Fibroblast of lung (primary cell): ENCODE measurements at regions not wholly inside any gene's neighbourhood (a gene's known extent, or its start where the extent isn't known, plus 50 kb on each side); places are given as distances from the start of the nearest gene placed in this dataset.
A peak's percentile ranks its signal among the peaks of the same experiment; 100 is the strongest.

Experiments used
- DNase-seq, 2 donors: peaks; one replicate each; pipeline versions ENCODE4 v3.0.0 to v3.0.0-alpha.2; 2010; ENCODE audit warnings: low read depth in 2 of 2
- H2AFZ ChIP-seq: 2 replicates; pipeline ENCODE4 v1.5.1; 2012; ENCODE audit warnings: low read length, control low read depth, inconsistent platforms
- H3K27ac ChIP-seq: 2 replicates; pipeline ENCODE4 v1.5.1; 2011; ENCODE audit warnings: low read length, control low read depth; ENCODE audit not compliant: insufficient read depth
- H3K27me3 ChIP-seq: 2 replicates; pipeline ENCODE4 v1.5.1; 2011; ENCODE audit warnings: mild to moderate bottlenecking, low read length; ENCODE audit not compliant: control insufficient read depth, insufficient read depth
- H3K36me3 ChIP-seq: 2 replicates; pipeline ENCODE4 v1.5.1; 2011; ENCODE audit warnings: low read length; ENCODE audit not compliant: control insufficient read depth, insufficient read depth
- H3K4me1 ChIP-seq: 2 replicates; pipeline ENCODE4 v1.5.1; 2011; ENCODE audit warnings: low read length; ENCODE audit not compliant: control insufficient read depth, insufficient read depth; ENCODE audit errors: extremely low read depth
- H3K4me2 ChIP-seq: 2 replicates; pipeline ENCODE4 v1.5.1; 2011; ENCODE audit warnings: low read length, control low read depth; ENCODE audit not compliant: insufficient read depth; ENCODE audit errors: extremely low read depth
- H3K4me3 ChIP-seq, 4 experiments: fragments of 200-600 bp in 1 of 4; sonication (generic) in 1 of 4; replicated peaks in 1 of 4; 2 replicates each; pipeline ENCODE4 v1.5.1; 2011 to 2016; ENCODE audit warnings: low read length in 4 of 4, low read depth in 3 of 4, mild to moderate bottlenecking in 3 of 4, control low read depth in 2 of 4, inconsistent platforms in 1 of 4, mixed read lengths in 1 of 4; ENCODE audit not compliant: insufficient read depth in 1 of 4; ENCODE audit errors: control extremely low read depth in 1 of 4
- H3K79me2 ChIP-seq: 2 replicates; pipeline ENCODE4 v1.5.1; 2012; ENCODE audit warnings: mild to moderate bottlenecking, low read length, inconsistent platforms; ENCODE audit not compliant: control insufficient read depth, insufficient read depth
- H3K9ac ChIP-seq: 2 replicates; pipeline ENCODE4 v1.5.1; 2011; ENCODE audit warnings: mild to moderate bottlenecking, low read length, control low read depth; ENCODE audit not compliant: insufficient read depth
- H3K9me3 ChIP-seq: 2 replicates; pipeline ENCODE4 v1.5.1; 2012; ENCODE audit warnings: low read depth, low read length; ENCODE audit not compliant: control insufficient read depth, insufficient read depth
- H4K20me1 ChIP-seq: 2 replicates; pipeline ENCODE4 v1.5.1; 2011; ENCODE audit warnings: low read length; ENCODE audit not compliant: control insufficient read depth, insufficient read depth; ENCODE audit errors: extremely low read depth
- EZH2 ChIP-seq: IDR thresholded peaks from 2 replicates; pipeline ENCODE4 v1.5.1; 2012; ENCODE audit warnings: low read length, control low read depth, mild to moderate bottlenecking; ENCODE audit errors: missing control alignments
- TF ChIP-seq, protein P1 (sequence below), 2 donors: IDR thresholded peaks in 1 of 2; conservative IDR thresholded peaks in 1 of 2; 1 replicate in 1 of 2; 2 replicates in 1 of 2; pipeline ENCODE4 v1.5.1; 2011 to 2012; ENCODE audit warnings: low read length in 2 of 2, control low read depth in 1 of 2, inconsistent platforms in 1 of 2, low read depth in 1 of 2, mild to moderate bottlenecking in 1 of 2

DNA sequence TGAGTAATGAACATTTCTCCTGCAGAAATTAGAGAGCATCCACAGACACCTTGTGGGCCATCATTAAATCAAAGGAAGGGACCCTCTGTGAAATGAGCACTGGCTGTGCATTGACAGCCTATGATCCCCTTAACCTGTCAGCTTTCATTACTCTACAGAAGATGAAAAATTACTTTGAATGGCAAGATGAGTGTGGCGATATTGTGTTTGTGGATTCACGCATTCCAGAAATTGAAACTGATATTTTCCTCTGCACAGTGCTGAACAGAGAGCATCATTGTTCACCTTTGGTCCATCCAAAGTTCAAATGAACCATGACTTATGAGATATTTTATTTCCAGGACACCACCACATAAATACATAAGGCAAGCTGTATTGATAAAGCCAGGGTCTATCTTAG is 374.8 kb upstream of the ANXA10 start:
- H3K4me2 ChIP-seq, result no peak overlapping the region
- TF ChIP-seq, protein P1, sequence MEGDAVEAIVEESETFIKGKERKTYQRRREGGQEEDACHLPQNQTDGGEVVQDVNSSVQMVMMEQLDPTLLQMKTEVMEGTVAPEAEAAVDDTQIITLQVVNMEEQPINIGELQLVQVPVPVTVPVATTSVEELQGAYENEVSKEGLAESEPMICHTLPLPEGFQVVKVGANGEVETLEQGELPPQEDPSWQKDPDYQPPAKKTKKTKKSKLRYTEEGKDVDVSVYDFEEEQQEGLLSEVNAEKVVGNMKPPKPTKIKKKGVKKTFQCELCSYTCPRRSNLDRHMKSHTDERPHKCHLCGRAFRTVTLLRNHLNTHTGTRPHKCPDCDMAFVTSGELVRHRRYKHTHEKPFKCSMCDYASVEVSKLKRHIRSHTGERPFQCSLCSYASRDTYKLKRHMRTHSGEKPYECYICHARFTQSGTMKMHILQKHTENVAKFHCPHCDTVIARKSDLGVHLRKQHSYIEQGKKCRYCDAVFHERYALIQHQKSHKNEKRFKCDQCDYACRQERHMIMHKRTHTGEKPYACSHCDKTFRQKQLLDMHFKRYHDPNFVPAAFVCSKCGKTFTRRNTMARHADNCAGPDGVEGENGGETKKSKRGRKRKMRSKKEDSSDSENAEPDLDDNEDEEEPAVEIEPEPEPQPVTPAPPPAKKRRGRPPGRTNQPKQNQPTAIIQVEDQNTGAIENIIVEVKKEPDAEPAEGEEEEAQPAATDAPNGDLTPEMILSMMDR (conservative IDR thresholded peaks at IDR 0.05 in 1 of 2, IDR thresholded peaks at IDR 0.05 in 1 of 2; ENCODE audit: low read depth in 1 of 2, low read length in 2 of 2), result no peak
- no peak for TF ChIP-seq EZH2
- no peak overlapping the region for H3K9ac ChIP-seq
- H3K27ac ChIP-seq, result no peak overlapping the region
- no peaks in the 10 kb centered on the region for H3K4me1 ChIP-seq
- no peak overlapping the region for H2AFZ ChIP-seq
- no peaks in the 10 kb centered on the region for H3K27me3 ChIP-seq
- no peak for DNase-seq
- H4K20me1 ChIP-seq, result no peaks in the 10 kb centered on the region
- H3K79me2 ChIP-seq, result no peaks in the 10 kb centered on the region
- H3K4me3 ChIP-seq, result no peak overlapping the region
- no peaks in the 10 kb centered on the region for H3K36me3 ChIP-seq
- no peaks in the 10 kb centered on the region for H3K9me3 ChIP-seq

DNA sequence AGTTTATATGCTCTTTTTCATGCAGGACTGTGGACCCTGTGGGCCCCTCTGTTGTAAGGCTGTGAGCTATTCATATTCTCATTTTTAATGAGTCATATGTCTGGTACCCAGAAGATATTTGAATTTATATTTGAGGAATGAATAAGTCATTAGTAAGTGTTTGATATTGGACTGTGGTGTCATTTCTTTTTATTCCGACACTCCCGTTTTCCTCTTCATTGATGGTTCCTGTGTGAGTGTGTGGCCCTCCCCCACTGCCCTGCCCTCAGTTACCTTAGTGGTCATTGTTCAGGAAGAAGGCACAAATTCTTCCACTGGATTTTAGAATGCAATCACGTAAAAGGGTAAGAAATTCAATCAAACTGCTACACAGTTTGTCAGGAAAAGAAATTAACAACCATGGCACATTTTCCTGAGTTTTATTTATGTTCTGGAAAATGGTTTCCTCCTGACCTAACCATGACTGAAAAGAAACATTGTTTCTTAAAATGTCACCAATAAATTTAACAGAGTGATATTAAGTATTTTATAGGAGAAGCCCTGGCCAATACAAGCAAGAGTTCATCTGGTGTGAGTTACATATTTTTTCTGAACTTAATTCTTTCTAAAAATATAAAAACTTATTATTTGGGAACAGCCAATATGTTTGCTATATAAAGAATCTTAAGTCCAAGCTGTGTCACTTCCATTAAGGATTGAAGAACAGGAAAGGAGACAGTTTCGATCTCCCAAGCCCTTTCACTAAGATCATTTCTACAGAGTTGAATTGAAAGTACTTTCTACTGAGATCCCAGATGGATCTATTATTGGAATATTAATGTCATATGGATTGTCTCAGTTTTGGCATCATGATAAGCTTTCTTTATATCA is 370.5 kb upstream of the ANXA10 start:
- Histone ChIP-seq H3K27me3 (no peaks in the 10 kb centered on the region), H3K4me1 (no peaks in the 10 kb centered on the region), H2AFZ (no peak overlapping the region), H3K36me3 (no peaks in the 10 kb centered on the region), H3K79me2 (no peaks in the 10 kb centered on the region), H3K27ac (no peak overlapping the region), H3K9ac (no peak overlapping the region), H3K4me3 (no peak overlapping the region), H3K9me3 (no peaks in the 10 kb centered on the region), H4K20me1 (no peaks in the 10 kb centered on the region), H3K4me2 (no peak overlapping the region)
- TF ChIP-seq EZH2, result no peak
- TF ChIP-seq, protein P1 (conservative IDR thresholded peaks at IDR 0.05 in 1 of 2, IDR thresholded peaks at IDR 0.05 in 1 of 2; ENCODE audit: low read depth in 1 of 2, low read length in 2 of 2), result no peak
- peak in 1 of 2 donors; percentile 34 for DNase-seq

DNA sequence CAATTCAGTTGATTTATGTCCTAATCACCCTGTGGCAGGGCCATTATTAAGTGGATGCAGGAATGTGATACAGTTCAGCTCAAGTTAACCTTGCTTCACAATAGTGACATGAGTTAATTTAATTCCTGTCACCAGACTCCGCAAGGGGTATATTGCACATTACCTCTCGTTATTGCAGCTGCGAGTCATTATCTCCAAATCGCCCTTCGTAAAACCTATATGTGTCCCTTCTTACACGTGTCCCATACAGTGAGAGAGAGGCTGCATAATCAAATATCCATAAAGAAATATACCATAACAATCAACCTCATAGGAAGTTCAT is 369.9 kb upstream of the ANXA10 start:
- TF ChIP-seq, protein P1 (conservative IDR thresholded peaks at IDR 0.05 in 1 of 2, IDR thresholded peaks at IDR 0.05 in 1 of 2; ENCODE audit: low read depth in 1 of 2, low read length in 2 of 2), result no peak
- TF ChIP-seq EZH2, result no peak
- no peaks in the 10 kb centered on the region for H3K4me1 ChIP-seq
- no peak overlapping the region for H2AFZ ChIP-seq
- no peak overlapping the region for H3K9ac ChIP-seq
- H3K4me2 ChIP-seq, result no peak overlapping the region
- no peaks in the 10 kb centered on the region for H3K79me2 ChIP-seq
- no peak overlapping the region for H3K27ac ChIP-seq
- no peak overlapping the region for H3K4me3 ChIP-seq
- H3K36me3 ChIP-seq, result no peaks in the 10 kb centered on the region
- DNase-seq, result no peak
- no peaks in the 10 kb centered on the region for H4K20me1 ChIP-seq
- no peaks in the 10 kb centered on the region for H3K9me3 ChIP-seq
- H3K27me3 ChIP-seq, result no peaks in the 10 kb centered on the region
